HepG2 (cell line): ENCODE measurements at regions not wholly inside any gene's neighbourhood (a gene's known extent, or its start where the extent isn't known, plus 50 kb on each side); places are given as distances from the start of the nearest gene placed in this dataset.

ENCODE experiments used
- ATAC-seq: fragments of 200-7000 bp; cut with Tn5 transposase; 3 replicates; pipeline ENCODE4 v1.9.1; 2020; ENCODE audit warnings: mild to moderate bottlenecking, moderate library complexity
- BruUV-seq: library from RNA; stranded (reverse); fragments of 400-500 nt; replicated peaks from 2 replicates; lab custom pipeline; 2021; lab: Mats Ljungman, UMichigan
- CTCF ChIA-PET: fragments of 300-600 bp; formaldehyde crosslinking; extraction: SDS; loops from one replicate; lab custom pipeline; 2021; ENCODE audit warnings: low total read pairs, inconsistent platforms, low intra/inter-chr PET ratio; lab: Yijun Ruan, JAX
- POLR2A ChIA-PET: fragments of 350-600 bp; sonication (Branson Sonifier 250); formaldehyde crosslinking; loops from one replicate; lab custom pipeline; 2020; ENCODE audit warnings: antibody characterized with exemption, inconsistent platforms; lab: Yijun Ruan, JAX
- DNase-seq: peaks from one replicate; pipeline ENCODE4 v3.0.0-alpha.2; 2015; ENCODE audit warnings: low spot score
- FAIRE-seq: peaks from 3 replicates; lab custom pipeline; 2011; peaks lifted over from hg19 to GRCh38; lab: Jason Lieb, UNC
- H2AFZ ChIP-seq: one replicate; pipeline ENCODE4 v1.6.1; 2011; ENCODE audit warnings: low read length, inconsistent platforms
- H3K27ac ChIP-seq: fragments of 300-600 bp; 3 replicates; pipeline ENCODE4 v1.8.0; 2011; ENCODE audit warnings: mixed run types, mild to moderate bottlenecking, mixed read lengths, low read length, inconsistent platforms; ENCODE audit not compliant: insufficient read depth; ENCODE audit errors: extremely low read length
- H3K27me3 ChIP-seq, 2 experiments: fragments of 200-600 bp in 1 of 2; 2 replicates in 1 of 2; 3 replicates in 1 of 2; pipeline versions ENCODE4 v1.6.0 to v1.8.0; 2011; ENCODE audit warnings: low read length in 2 of 2, mild to moderate bottlenecking in 2 of 2, moderate library complexity in 2 of 2, inconsistent platforms in 1 of 2; ENCODE audit not compliant: insufficient read depth in 2 of 2, control insufficient read depth in 1 of 2
- H3K36me3 ChIP-seq, 2 experiments: fragments of 200-600 bp in 1 of 2; replicated peaks in 1 of 2; 2 replicates in 1 of 2; 3 replicates in 1 of 2; pipeline versions ENCODE4 v1.5.1 to v1.8.0; 2011; ENCODE audit warnings: low read length in 2 of 2, inconsistent platforms in 1 of 2; ENCODE audit not compliant: insufficient read depth in 2 of 2, control insufficient read depth in 1 of 2
- H3K4me1 ChIP-seq: 2 replicates; pipeline ENCODE4 v1.5.1; 2012; ENCODE audit warnings: low read length, inconsistent platforms; ENCODE audit not compliant: insufficient read depth
- H3K4me2 ChIP-seq: 2 replicates; pipeline ENCODE4 v1.6.0; 2011; ENCODE audit warnings: low read depth, low read length, inconsistent platforms
- H3K4me3 ChIP-seq, 3 experiments: fragments of 200-600 bp in 1 of 3; sonication (generic), shearing (Covaris generic) in 1 of 3; replicated peaks in 1 of 3; 2 replicates each; pipeline ENCODE4 v1.5.1; 2011 to 2016; ENCODE audit warnings: low read length in 3 of 3, inconsistent platforms in 2 of 3, low read depth in 2 of 3, mild to moderate bottlenecking in 2 of 3, control low read depth in 1 of 3, mixed read lengths in 1 of 3; ENCODE audit not compliant: insufficient read depth in 1 of 3
- H3K79me2 ChIP-seq: one replicate; pipeline ENCODE4 v1.6.1; 2011; ENCODE audit warnings: low read length, inconsistent platforms; ENCODE audit not compliant: insufficient read depth
- H3K9ac ChIP-seq: 2 replicates; pipeline ENCODE4 v1.6.0; 2011; ENCODE audit warnings: mild to moderate bottlenecking, low read depth, low read length, inconsistent platforms; ENCODE audit not compliant: insufficient read depth
- H3K9me3 ChIP-seq: 2 replicates; pipeline ENCODE4 v1.5.1; 2012; ENCODE audit warnings: mild to moderate bottlenecking, low read length
- H4K20me1 ChIP-seq: 2 replicates; pipeline ENCODE4 v1.6.0; 2011; ENCODE audit warnings: inconsistent platforms, mild to moderate bottlenecking, low read length, moderate library complexity; ENCODE audit not compliant: insufficient read depth
- ARNT ChIP-seq: fragments of 450-650 bp; IDR thresholded peaks from 2 replicates; pipeline ENCODE4 v1.6.1; 2017
- RBFOX2 ChIP-seq: fragments of 200-400 bp; formaldehyde crosslinking; IDR thresholded peaks from 2 replicates; pipeline ENCODE4 v1.6.1; 2017; ENCODE audit warnings: low read depth, mild to moderate bottlenecking, low read length
- RORA ChIP-seq: sonication (generic); formaldehyde crosslinking; IDR thresholded peaks from 2 replicates; pipeline ENCODE4 v1.5.0; 2020; ENCODE audit warnings: mild to moderate bottlenecking, missing genetic modification reagents, moderate library complexity
- ZBTB42 ChIP-seq: sonication (generic); formaldehyde crosslinking; IDR thresholded peaks from 2 replicates; pipeline ENCODE4 v1.5.0; 2020; ENCODE audit warnings: mild to moderate bottlenecking, missing genetic modification reagents
- ZFP1 ChIP-seq: IDR thresholded peaks from 2 replicates; pipeline ENCODE4 v1.6.1; 2016
- ZNF619 ChIP-seq: sonication (generic); formaldehyde crosslinking; IDR thresholded peaks from 2 replicates; pipeline ENCODE4 v1.4.0; 2020; ENCODE audit warnings: mild to moderate bottlenecking, missing genetic modification reagents
- ZNF784 ChIP-seq: sonication (generic); formaldehyde crosslinking; IDR thresholded peaks from 2 replicates; pipeline ENCODE4 v1.5.1; 2020; ENCODE audit warnings: missing genetic modification reagents, mild to moderate bottlenecking, borderline replicate concordance
- ZNF792 ChIP-seq: IDR thresholded peaks from 2 replicates; pipeline ENCODE4 v1.6.1; 2016
- WGBS: methylation state at CpG from one replicate; pipeline ENCODE4 v1.1.6; 2017; ENCODE audit warnings: low lambda C conversion rate; 5-methylcytosine and 5-hydroxymethylcytosine counted together
- in situ Hi-C: cut with HindIII; loops from 2 replicates; pipeline ENCODE4 v1.10.0; 2017; ENCODE audit warnings: low pct_unique_long_range_greater_than_20kb; ENCODE audit not compliant: extremely low pct_ligation_motif_present
- intact Hi-C: fragments of 100-400 bp; cut with micrococcal nuclease; formaldehyde crosslinking; loops from one replicate; pipeline ENCODE4 v1.10.0; 2022; ENCODE audit not compliant: unreplicated experiment
- TF ChIP-seq, protein P1 (sequence below): sonication (generic); formaldehyde crosslinking; IDR thresholded peaks from 2 replicates; pipeline ENCODE4 v1.5.0; 2020; ENCODE audit warnings: mild to moderate bottlenecking, low read depth, missing genetic modification reagents, borderline replicate concordance
- TF ChIP-seq, protein P2 (sequence below): sonication (generic); formaldehyde crosslinking; IDR thresholded peaks from 2 replicates; pipeline ENCODE4 v1.5.0; 2020; ENCODE audit warnings: mild to moderate bottlenecking, missing genetic modification reagents, borderline replicate concordance

GRCh38 chr11:29616611-29617010 lies 400.2 kb downstream of the KCNA4 start:
- Histone ChIP-seq H3K4me1 (no peaks in the 10 kb centered on the region), H3K9me3 (peaks cover 57% of the 10 kb centered on the region), H3K4me2 (no peak overlapping the region), H3K36me3 (no peaks in the 10 kb centered on the region), H2AFZ (no peak overlapping the region), H4K20me1 (no peaks in the 10 kb centered on the region), H3K27me3 (no peaks in the 10 kb centered on the region), H3K27ac (no peak overlapping the region), H3K79me2 (no peaks in the 10 kb centered on the region), H3K9ac (no peak overlapping the region), H3K4me3 (no peak overlapping the region)
- intact Hi-C loops (no loop called here), in situ Hi-C loops (no loop called here)
- TF ChIP-seq ZBTB42 (CRISPR knock-in tag) (no peak), ZNF784 (CRISPR knock-in tag) (no peak)
- DNase-seq (no peak), FAIRE-seq (no peak), ATAC-seq (no peak)
- no TSS peak for BruUV-seq
- POLR2A ChIA-PET: no interaction called here
- CTCF ChIA-PET: no interaction called here

- ChIA-PET POLR2A (no interaction called here), CTCF (no interaction called here)
- H3K79me2 ChIP-seq: no peaks in the 10 kb centered on the region
- H2AFZ ChIP-seq: no peak overlapping the region
- DNase-seq (no peak), ATAC-seq (no peak), FAIRE-seq (no peak)
- peaks cover 79% of the 10 kb centered on the region for H3K9me3 ChIP-seq
- no peaks in the 10 kb centered on the region for H3K4me1 ChIP-seq
- H3K4me3 ChIP-seq: no peak overlapping the region
- in situ Hi-C loops: no loop called here
- no peak overlapping the region for H3K4me2 ChIP-seq
- H3K27ac ChIP-seq: no peak overlapping the region
- no TSS peak for BruUV-seq
- H3K36me3 ChIP-seq: no peaks in the 10 kb centered on the region
- intact Hi-C loops: no loop called here
- 1% methylated on average over 2 of the region's 2 CpGs for WGBS
- H3K9ac ChIP-seq: no peak overlapping the region
- no peaks in the 10 kb centered on the region for H3K27me3 ChIP-seq
- H4K20me1 ChIP-seq: no peaks in the 10 kb centered on the region
- TF ChIP-seq ZFP1 (CRISPR knock-in tag): no peak
- TF ChIP-seq RBFOX2: no peak
- no peak for TF ChIP-seq ARNT
- no peak for TF ChIP-seq RORA (CRISPR knock-in tag)
- TF ChIP-seq ZNF792 (CRISPR knock-in tag): no peak
- TF ChIP-seq, protein P1, sequence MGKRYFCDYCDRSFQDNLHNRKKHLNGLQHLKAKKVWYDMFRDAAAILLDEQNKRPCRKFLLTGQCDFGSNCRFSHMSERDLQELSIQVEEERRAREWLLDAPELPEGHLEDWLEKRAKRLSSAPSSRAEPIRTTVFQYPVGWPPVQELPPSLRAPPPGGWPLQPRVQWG (CRISPR knock-in tag): no peak
- no peak for TF ChIP-seq ZNF619 (CRISPR knock-in tag)
- TF ChIP-seq, protein P2, sequence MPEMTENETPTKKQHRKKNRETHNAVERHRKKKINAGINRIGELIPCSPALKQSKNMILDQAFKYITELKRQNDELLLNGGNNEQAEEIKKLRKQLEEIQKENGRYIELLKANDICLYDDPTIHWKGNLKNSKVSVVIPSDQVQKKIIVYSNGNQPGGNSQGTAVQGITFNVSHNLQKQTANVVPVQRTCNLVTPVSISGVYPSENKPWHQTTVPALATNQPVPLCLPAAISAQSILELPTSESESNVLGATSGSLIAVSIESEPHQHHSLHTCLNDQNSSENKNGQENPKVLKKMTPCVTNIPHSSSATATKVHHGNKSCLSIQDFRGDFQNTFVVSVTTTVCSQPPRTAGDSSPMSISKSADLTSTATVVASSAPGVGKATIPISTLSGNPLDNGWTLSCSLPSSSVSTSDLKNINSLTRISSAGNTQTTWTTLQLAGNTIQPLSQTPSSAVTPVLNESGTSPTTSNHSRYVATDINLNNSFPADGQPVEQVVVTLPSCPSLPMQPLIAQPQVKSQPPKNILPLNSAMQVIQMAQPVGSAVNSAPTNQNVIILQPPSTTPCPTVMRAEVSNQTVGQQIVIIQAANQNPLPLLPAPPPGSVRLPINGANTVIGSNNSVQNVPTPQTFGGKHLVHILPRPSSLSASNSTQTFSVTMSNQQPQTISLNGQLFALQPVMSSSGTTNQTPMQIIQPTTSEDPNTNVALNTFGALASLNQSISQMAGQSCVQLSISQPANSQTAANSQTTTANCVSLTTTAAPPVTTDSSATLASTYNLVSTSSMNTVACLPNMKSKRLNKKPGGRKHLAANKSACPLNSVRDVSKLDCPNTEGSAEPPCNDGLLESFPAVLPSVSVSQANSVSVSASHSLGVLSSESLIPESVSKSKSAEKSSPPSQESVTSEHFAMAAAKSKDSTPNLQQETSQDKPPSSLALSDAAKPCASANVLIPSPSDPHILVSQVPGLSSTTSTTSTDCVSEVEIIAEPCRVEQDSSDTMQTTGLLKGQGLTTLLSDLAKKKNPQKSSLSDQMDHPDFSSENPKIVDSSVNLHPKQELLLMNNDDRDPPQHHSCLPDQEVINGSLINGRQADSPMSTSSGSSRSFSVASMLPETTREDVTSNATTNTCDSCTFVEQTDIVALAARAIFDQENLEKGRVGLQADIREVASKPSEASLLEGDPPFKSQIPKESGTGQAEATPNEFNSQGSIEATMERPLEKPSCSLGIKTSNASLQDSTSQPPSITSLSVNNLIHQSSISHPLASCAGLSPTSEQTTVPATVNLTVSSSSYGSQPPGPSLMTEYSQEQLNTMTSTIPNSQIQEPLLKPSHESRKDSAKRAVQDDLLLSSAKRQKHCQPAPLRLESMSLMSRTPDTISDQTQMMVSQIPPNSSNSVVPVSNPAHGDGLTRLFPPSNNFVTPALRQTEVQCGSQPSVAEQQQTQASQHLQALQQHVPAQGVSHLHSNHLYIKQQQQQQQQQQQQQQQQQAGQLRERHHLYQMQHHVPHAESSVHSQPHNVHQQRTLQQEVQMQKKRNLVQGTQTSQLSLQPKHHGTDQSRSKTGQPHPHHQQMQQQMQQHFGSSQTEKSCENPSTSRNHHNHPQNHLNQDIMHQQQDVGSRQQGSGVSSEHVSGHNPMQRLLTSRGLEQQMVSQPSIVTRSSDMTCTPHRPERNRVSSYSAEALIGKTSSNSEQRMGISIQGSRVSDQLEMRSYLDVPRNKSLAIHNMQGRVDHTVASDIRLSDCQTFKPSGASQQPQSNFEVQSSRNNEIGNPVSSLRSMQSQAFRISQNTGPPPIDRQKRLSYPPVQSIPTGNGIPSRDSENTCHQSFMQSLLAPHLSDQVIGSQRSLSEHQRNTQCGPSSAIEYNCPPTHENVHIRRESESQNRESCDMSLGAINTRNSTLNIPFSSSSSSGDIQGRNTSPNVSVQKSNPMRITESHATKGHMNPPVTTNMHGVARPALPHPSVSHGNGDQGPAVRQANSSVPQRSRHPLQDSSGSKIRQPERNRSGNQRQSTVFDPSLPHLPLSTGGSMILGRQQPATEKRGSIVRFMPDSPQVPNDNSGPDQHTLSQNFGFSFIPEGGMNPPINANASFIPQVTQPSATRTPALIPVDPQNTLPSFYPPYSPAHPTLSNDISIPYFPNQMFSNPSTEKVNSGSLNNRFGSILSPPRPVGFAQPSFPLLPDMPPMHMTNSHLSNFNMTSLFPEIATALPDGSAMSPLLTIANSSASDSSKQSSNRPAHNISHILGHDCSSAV (CRISPR knock-in tag): no peak
Measured at GRCh38 chr11:29612423-29612822, 404.4 kb downstream of the KCNA4 start.
